ENCODE measurements at regions not wholly inside any gene's neighbourhood (a gene's known extent, or its start where the extent isn't known, plus 50 kb on each side); places are given as distances from the start of the nearest gene placed in this dataset.

GRCh38 chr1:80202118-80202517, 1195.6 kb upstream of the ADGRL4 start:
- Mint-ChIP-seq H3K9me3 (peaks cover 9% of the 10 kb centered on the region), H3K36me3 (ENCODE audit: low read depth) (peaks cover 3% of the 10 kb centered on the region), H3K27ac (ENCODE audit: unreplicated experiment) (no peak overlapping the region), H3K4me1 (no peaks in the 10 kb centered on the region), H3K27me3 (ENCODE audit: low read depth) (no peaks in the 10 kb centered on the region), H3K4me3 (no peak overlapping the region)
- DNase-seq (ENCODE audit: low read depth, low spot score), result no peak
- no peak for TF ChIP-seq CTCF (conservative IDR thresholded peaks at IDR 0.05)

GRCh38 chr1:80194221-80194620, 1187.7 kb upstream of the ADGRL4 start:
- Mint-ChIP-seq H3K9me3 (no peaks in the 10 kb centered on the region), H3K27ac (ENCODE audit: unreplicated experiment) (no peak overlapping the region), H3K27me3 (ENCODE audit: low read depth) (no peaks in the 10 kb centered on the region), H3K4me3 (no peak overlapping the region), H3K4me1 (no peaks in the 10 kb centered on the region), H3K36me3 (ENCODE audit: low read depth) (no peaks in the 10 kb centered on the region)
- no peak for TF ChIP-seq CTCF (conservative IDR thresholded peaks at IDR 0.05)
- no peak for DNase-seq (ENCODE audit: low read depth, low spot score)

GRCh38 chr1:80181418-80181817, 1174.9 kb upstream of the ADGRL4 start:
- Mint-ChIP-seq H3K27ac (ENCODE audit: unreplicated experiment) (no peak overlapping the region), H3K27me3 (ENCODE audit: low read depth) (no peaks in the 10 kb centered on the region), H3K4me3 (no peak overlapping the region), H3K36me3 (ENCODE audit: low read depth) (peaks cover 6% of the 10 kb centered on the region), H3K9me3 (peaks cover 12% of the 10 kb centered on the region), H3K4me1 (peaks cover 15% of the 10 kb centered on the region)
- no peak for TF ChIP-seq CTCF (conservative IDR thresholded peaks at IDR 0.05)
- no peak for DNase-seq (ENCODE audit: low read depth, low spot score)

- no peak for TF ChIP-seq CTCF (conservative IDR thresholded peaks at IDR 0.05)
- H3K36me3 Mint-ChIP-seq (ENCODE audit: low read depth), result no peaks in the 10 kb centered on the region
- no peak for DNase-seq (ENCODE audit: low read depth, low spot score)
- H3K9me3 Mint-ChIP-seq, result peaks cover 5% of the 10 kb centered on the region
- no peak overlapping the region for H3K27ac Mint-ChIP-seq (ENCODE audit: unreplicated experiment)
- H3K4me1 Mint-ChIP-seq, result peaks cover 12% of the 10 kb centered on the region
- no peaks in the 10 kb centered on the region for H3K27me3 Mint-ChIP-seq (ENCODE audit: low read depth)
- no peak overlapping the region for H3K4me3 Mint-ChIP-seq
Observed at GRCh38 chr1:80171631-80172030, 1165.1 kb upstream of the ADGRL4 start.

- DNase-seq (ENCODE audit: low read depth, low spot score), result no peak
- TF ChIP-seq CTCF (conservative IDR thresholded peaks at IDR 0.05), result no peak
- Mint-ChIP-seq H3K27ac (ENCODE audit: unreplicated experiment) (no peak overlapping the region), H3K4me3 (no peak overlapping the region), H3K27me3 (ENCODE audit: low read depth) (no peaks in the 10 kb centered on the region), H3K36me3 (ENCODE audit: low read depth) (no peaks in the 10 kb centered on the region), H3K9me3 (peaks cover 3% of the 10 kb centered on the region), H3K4me1 (peaks cover 12% of the 10 kb centered on the region)
Observed at GRCh38 chr1:80170811-80171485, 1164.4 kb upstream of the ADGRL4 start.
